Thymus (tissue), 11 donors: ENCODE measurements at regions not wholly inside any gene's neighbourhood (a gene's known extent, or its start where the extent isn't known, plus 50 kb on each side); places are given as distances from the start of the nearest gene placed in this dataset.

Experiments used
- DNase-seq, 9 donors: peaks; one replicate each; pipeline ENCODE4 v3.0.0-alpha.2; 2013; ENCODE audit warnings: low spot score in 9 of 9, low read depth in 6 of 9, missing footprints in 1 of 9
- H3K27ac ChIP-seq, 2 donors: one replicate each; pipeline ENCODE4 v1.5.1; 2013; ENCODE audit warnings: control low read depth in 1 of 2, low read depth in 1 of 2, low read length in 1 of 2, mild to moderate bottlenecking in 1 of 2, moderate library complexity in 1 of 2
- H3K27me3 ChIP-seq, 2 donors: one replicate each; pipeline ENCODE4 v1.5.1; 2013; ENCODE audit warnings: low read length in 1 of 2; ENCODE audit not compliant: control insufficient read depth in 2 of 2, insufficient read depth in 1 of 2
- H3K36me3 ChIP-seq, 2 donors: one replicate each; pipeline ENCODE4 v1.5.1; 2013; ENCODE audit warnings: low read length in 1 of 2, mild to moderate bottlenecking in 1 of 2, moderate library complexity in 1 of 2; ENCODE audit not compliant: control insufficient read depth in 2 of 2, insufficient read depth in 2 of 2
- H3K4me1 ChIP-seq, 2 donors: one replicate each; pipeline ENCODE4 v1.5.1; 2013; ENCODE audit warnings: low read length in 2 of 2; ENCODE audit not compliant: control insufficient read depth in 2 of 2, insufficient read depth in 2 of 2
- H3K4me3 ChIP-seq, 2 donors: one replicate each; pipeline ENCODE4 v1.5.1; 2013; ENCODE audit warnings: low read length in 2 of 2, control low read depth in 1 of 2, mild to moderate bottlenecking in 1 of 2
- H3K9me3 ChIP-seq, 2 donors: one replicate each; pipeline ENCODE4 v1.5.1; 2013; ENCODE audit warnings: low read length in 1 of 2, mild to moderate bottlenecking in 1 of 2; ENCODE audit not compliant: control insufficient read depth in 2 of 2, insufficient read depth in 1 of 2
- WGBS: extraction: QIAGEN DNeasy Blood & Tissue Kit; methylation state at CpG from one replicate; pipeline ENCODE4 v1.1.7; 2013; 5-methylcytosine and 5-hydroxymethylcytosine counted together
- donor health status: healthy.

GRCh38 chr13:23488442-23488841 is 54.9 kb upstream of the SACS start:
- no peaks in the 10 kb centered on the region for H3K4me1 ChIP-seq
- no peak overlapping the region for H3K27ac ChIP-seq
- WGBS, result 57% methylated on average over 6 of the region's 6 CpGs

DNA sequence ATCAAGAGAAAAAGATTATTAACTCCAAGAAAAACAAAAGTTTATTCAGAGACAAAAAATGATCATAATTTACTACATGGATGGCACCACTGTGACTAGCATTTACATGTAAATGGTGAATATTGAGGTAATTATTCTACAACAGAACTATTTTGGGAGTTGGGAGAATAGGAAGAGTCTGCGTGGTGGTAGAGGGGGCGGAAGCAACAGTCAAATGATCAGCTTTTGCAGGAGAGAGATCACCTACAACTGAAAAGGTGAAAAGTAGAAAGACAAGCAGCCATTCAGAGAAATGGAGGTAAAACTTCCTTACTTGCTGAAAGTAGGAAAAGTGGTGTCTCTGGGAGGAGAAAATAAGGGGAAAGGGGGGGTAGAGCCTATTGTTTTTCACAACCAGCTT is 62.8 kb upstream of the SACS start:
- H3K27me3 ChIP-seq, result no peaks in the 10 kb centered on the region
- H3K4me3 ChIP-seq, result no peak overlapping the region
- DNase-seq, result no peak
- H3K36me3 ChIP-seq, result no peaks in the 10 kb centered on the region
- WGBS, result 95% methylated on average over 2 of the region's 2 CpGs
- H3K27ac ChIP-seq, result no peak overlapping the region
- no peaks in the 10 kb centered on the region for H3K9me3 ChIP-seq
- no peaks in the 10 kb centered on the region for H3K4me1 ChIP-seq

More at GRCh38 chr13:23488442-23488841, 54.9 kb upstream of the SACS start:
- DNase-seq, result no peak
- no peaks in the 10 kb centered on the region for H3K36me3 ChIP-seq
- no peaks in the 10 kb centered on the region for H3K27me3 ChIP-seq
- H3K9me3 ChIP-seq, result no peaks in the 10 kb centered on the region
- no peak overlapping the region for H3K4me3 ChIP-seq

DNA sequence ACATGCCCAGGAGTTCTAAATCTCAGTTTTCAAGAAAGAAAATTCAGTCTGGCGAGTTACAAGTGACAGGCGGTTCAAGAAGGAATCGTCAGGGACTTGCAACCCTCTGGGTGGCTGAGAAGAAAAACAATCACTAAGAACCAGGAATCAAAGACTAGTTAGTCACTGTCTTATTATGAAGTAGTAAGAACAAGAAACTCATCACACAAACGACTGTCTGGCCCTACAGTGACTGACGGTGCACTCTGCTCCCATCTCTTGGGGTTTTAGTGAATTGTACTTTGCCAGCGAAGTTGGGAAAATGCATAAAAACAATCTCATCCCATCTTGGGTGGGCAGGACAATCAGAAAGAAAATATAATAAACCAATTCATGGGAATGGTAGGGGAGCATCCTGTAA is 63.7 kb upstream of the SACS start:
- no peak overlapping the region for H3K27ac ChIP-seq
- H3K4me3 ChIP-seq, result no peak overlapping the region

GRCh38 chr13:23500849-23501248 is 67.3 kb upstream of the SACS start:
- DNase-seq, result no peak
- Histone ChIP-seq H3K36me3 (no peaks in the 10 kb centered on the region), H3K9me3 (no peaks in the 10 kb centered on the region), H3K4me3 (no peak overlapping the region), H3K4me1 (no peaks in the 10 kb centered on the region), H3K27me3 (peaks cover 0 to 2% of the 10 kb centered on the region in 2 donors), H3K27ac (no peak overlapping the region)
- WGBS, result 90% methylated on average over 4 of the region's 4 CpGs

More for the DNA sequence above, 63.7 kb upstream of the SACS start:
- 94% methylated on average over 6 of the region's 6 CpGs for WGBS
- DNase-seq, result no peak
- Histone ChIP-seq H3K27me3 (no peaks in the 10 kb centered on the region), H3K36me3 (no peaks in the 10 kb centered on the region), H3K9me3 (no peaks in the 10 kb centered on the region), H3K4me1 (no peaks in the 10 kb centered on the region)

DNA sequence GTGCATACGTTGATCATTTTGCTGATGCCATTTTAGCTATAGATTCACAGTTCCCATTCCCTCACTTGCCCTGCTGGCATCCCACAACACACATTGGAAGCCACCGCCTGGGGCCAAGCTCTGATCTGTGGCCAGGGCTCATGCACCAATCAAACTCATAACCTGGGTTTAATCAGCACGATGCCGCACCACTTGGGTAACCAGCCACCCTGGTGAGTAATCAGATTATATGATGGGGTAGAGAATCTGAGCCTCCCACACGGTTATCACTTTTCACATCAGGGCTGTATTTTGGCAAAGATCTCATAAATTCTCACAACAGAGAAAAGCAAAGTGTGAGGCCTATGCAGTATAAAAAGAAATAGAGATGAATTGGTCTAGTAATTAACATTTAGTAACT is 66.0 kb upstream of the TNFRSF19 start:
- WGBS, result 94% methylated on average over 5 of the region's 5 CpGs
- H3K4me1 ChIP-seq, result no peaks in the 10 kb centered on the region
- no peak overlapping the region for H3K27ac ChIP-seq
- peaks cover 0 to 2% of the 10 kb centered on the region in 2 donors for H3K27me3 ChIP-seq
- no peak overlapping the region for H3K4me3 ChIP-seq
- no peaks in the 10 kb centered on the region for H3K9me3 ChIP-seq
- no peak for DNase-seq
- no peaks in the 10 kb centered on the region for H3K36me3 ChIP-seq

GRCh38 chr13:23505007-23505406 is 65.2 kb upstream of the TNFRSF19 start:
- H3K27ac ChIP-seq, result no peak overlapping the region
- H3K27me3 ChIP-seq, result peaks cover 0 to 2% of the 10 kb centered on the region in 2 donors
- WGBS, result 90% methylated on average over 8 of the region's 8 CpGs
- H3K4me3 ChIP-seq, result no peak overlapping the region
- DNase-seq, result no peak
- no peaks in the 10 kb centered on the region for H3K36me3 ChIP-seq
- no peaks in the 10 kb centered on the region for H3K4me1 ChIP-seq
- no peaks in the 10 kb centered on the region for H3K9me3 ChIP-seq

DNA sequence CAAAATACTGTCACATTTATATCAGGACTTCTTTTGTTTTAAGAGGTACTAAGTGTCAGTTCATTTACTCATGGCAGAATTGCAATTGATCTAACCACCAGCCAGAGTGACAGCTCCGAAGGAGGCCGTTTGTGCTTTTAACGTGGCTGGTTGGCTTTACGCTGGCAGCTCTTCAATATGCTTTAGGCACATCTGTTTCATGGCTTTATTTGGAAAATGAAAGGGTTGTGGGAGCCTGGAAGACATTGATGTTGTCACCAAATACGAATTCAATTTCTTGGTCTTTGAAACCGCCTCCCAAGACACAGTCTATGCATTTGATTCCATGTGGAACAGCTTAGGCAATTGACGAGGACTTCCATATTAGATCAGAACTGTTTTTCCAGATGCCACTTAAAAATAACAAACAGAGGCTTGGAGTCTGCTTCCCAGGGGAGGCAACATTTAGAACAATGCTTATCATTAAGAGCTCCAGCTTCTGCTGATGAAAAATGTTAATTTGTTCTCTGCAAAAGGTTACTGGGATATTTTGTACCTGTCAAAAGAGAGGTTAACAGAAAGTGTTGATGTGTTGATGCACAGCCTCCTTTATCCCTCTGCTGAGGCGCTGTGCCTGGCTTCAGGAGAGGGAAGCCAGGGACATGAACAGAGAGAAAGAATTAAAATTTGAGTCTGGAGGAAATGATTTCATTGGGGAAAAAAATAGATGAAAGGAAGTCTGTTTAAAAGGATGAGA is 64.0 kb upstream of the TNFRSF19 start:
- peak overlapping the region in 1 of 2 donors; percentile 18 for H3K27ac ChIP-seq
- no peaks in the 10 kb centered on the region for H3K4me1 ChIP-seq
- 82% methylated on average over 8 of the region's 8 CpGs for WGBS
- no peaks in the 10 kb centered on the region for H3K9me3 ChIP-seq
- peaks cover 0 to 2% of the 10 kb centered on the region in 2 donors for H3K27me3 ChIP-seq
- H3K36me3 ChIP-seq, result no peaks in the 10 kb centered on the region
- no peak for DNase-seq
- no peak overlapping the region for H3K4me3 ChIP-seq

DNA sequence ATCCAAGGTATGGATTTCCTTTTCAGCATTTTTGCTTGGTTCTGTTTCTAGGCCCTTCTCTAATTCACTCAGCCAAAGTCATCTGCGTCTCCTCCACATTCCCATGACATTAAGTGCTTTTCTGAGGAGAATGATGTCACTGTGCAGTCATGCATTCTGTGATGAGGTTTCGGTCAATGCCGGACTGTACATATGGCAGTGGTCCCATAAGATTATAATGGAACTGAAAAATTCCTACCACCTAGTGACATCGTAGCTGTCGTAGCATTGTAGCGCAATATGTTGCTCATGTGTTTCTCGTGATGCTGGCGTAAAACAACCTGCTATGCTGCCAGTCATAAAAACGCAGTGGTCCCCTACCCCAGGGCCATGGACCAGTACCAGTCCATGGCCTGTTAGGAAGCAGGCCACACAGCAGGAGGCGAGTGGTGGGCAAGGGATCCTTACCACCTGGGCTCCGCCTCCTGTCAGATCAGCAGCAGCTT is 63.4 kb upstream of the TNFRSF19 start:
- H3K27ac ChIP-seq, result no peak overlapping the region
- no peak for DNase-seq
- 92% methylated on average over 11 of the region's 11 CpGs for WGBS
- H3K9me3 ChIP-seq, result no peaks in the 10 kb centered on the region
- peaks cover 0 to 2% of the 10 kb centered on the region in 2 donors for H3K27me3 ChIP-seq
- no peaks in the 10 kb centered on the region for H3K36me3 ChIP-seq
- H3K4me3 ChIP-seq, result no peak overlapping the region
- H3K4me1 ChIP-seq, result no peaks in the 10 kb centered on the region

- H3K27ac ChIP-seq, result no peak overlapping the region
- no peaks in the 10 kb centered on the region for H3K4me1 ChIP-seq
- H3K36me3 ChIP-seq, result no peaks in the 10 kb centered on the region
- H3K9me3 ChIP-seq, result no peaks in the 10 kb centered on the region
- WGBS, result 97% methylated on average over 7 of the region's 7 CpGs
- no peak overlapping the region for H3K4me3 ChIP-seq
- no peaks in the 10 kb centered on the region for H3K27me3 ChIP-seq
- no peak for DNase-seq
Observed at GRCh38 chr13:23509781-23510543, 60.2 kb upstream of the TNFRSF19 start.
